Karpas-422 (cell line): ENCODE measurements at regions not wholly inside any gene's neighbourhood (a gene's known extent, or its start where the extent isn't known, plus 50 kb on each side); places are given as distances from the start of the nearest gene placed in this dataset.
"Not testable (repeated sequence)": the region's sequence is repeated elsewhere in the genome, so short reads cannot be mapped to it uniquely, and the experiment has no call there.

ENCODE experiments used
- DNase-seq: peaks from one replicate; pipeline ENCODE4 v3.0.0-alpha.2; 2015
- H2AFZ ChIP-seq: fragments of 200-600 bp; sonication (generic); 2 replicates; pipeline ENCODE4 v1.6.1; 2014; ENCODE audit warnings: antibody characterized with exemption, low read length, mixed read lengths
- H3K27ac ChIP-seq: fragments of 200-600 bp; sonication (generic); 2 replicates; pipeline ENCODE4 v1.5.1; 2014; ENCODE audit warnings: mild to moderate bottlenecking, low read length, moderate library complexity
- H3K27me3 ChIP-seq: fragments of 200-600 bp; sonication (generic); 2 replicates; pipeline ENCODE4 v1.6.1; 2014; ENCODE audit warnings: low read length, mixed read lengths
- H3K36me3 ChIP-seq: fragments of 200-600 bp; sonication (generic); 2 replicates; pipeline ENCODE4 v1.6.1; 2014; ENCODE audit warnings: low read length, mixed read lengths; ENCODE audit not compliant: insufficient read depth
- H3K4me1 ChIP-seq: fragments of 200-600 bp; sonication (generic); 2 replicates; pipeline ENCODE4 v1.6.1; 2014; ENCODE audit warnings: mild to moderate bottlenecking, low read length, mixed read lengths
- H3K4me2 ChIP-seq: fragments of 200-600 bp; sonication (generic); 2 replicates; pipeline ENCODE4 v1.6.1; 2014; ENCODE audit warnings: low read length, low read depth, mild to moderate bottlenecking; ENCODE audit not compliant: poor library complexity, severe bottlenecking
- H3K4me3 ChIP-seq: fragments of 200-600 bp; sonication (generic); 2 replicates; pipeline ENCODE4 v1.5.1; 2014; ENCODE audit warnings: mild to moderate bottlenecking, antibody characterized with exemption, low read length, mixed read lengths
- H3K79me2 ChIP-seq: fragments of 200-600 bp; sonication (generic); 2 replicates; pipeline ENCODE4 v1.6.1; 2014; ENCODE audit warnings: mild to moderate bottlenecking, low read length, mixed read lengths
- H3K9ac ChIP-seq: fragments of 200-600 bp; sonication (generic); 2 replicates; pipeline ENCODE4 v1.6.0; 2014; ENCODE audit warnings: low read length
- H3K9me2 ChIP-seq: fragments of 200-600 bp; sonication (generic), shearing (Covaris generic); replicated peaks from 2 replicates; pipeline ENCODE4 v1.6.0; 2014; ENCODE audit warnings: mild to moderate bottlenecking, low read length, moderate library complexity; ENCODE audit not compliant: insufficient read depth
- H3K9me3 ChIP-seq: fragments of 300-700, 200-600 bp; sonication (generic); 2 replicates; pipeline ENCODE4 v1.6.1; 2014; ENCODE audit warnings: low read length, mixed read lengths
- H4K20me1 ChIP-seq: fragments of 200-600 bp; sonication (generic); 2 replicates; pipeline ENCODE4 v1.6.1; 2014; ENCODE audit warnings: mild to moderate bottlenecking, antibody characterized with exemption, low read length, low read depth; ENCODE audit not compliant: insufficient read depth

GRCh38 chr3:10736444-10736843 is 79.6 kb upstream of the SLC6A11 start:
- H3K9me2 ChIP-seq, H3K4me2 ChIP-seq, H4K20me1 ChIP-seq, H3K27ac ChIP-seq, H2AFZ ChIP-seq, H3K9ac ChIP-seq, H3K36me3 ChIP-seq, H3K4me1 ChIP-seq, H3K27me3 ChIP-seq, H3K79me2 ChIP-seq, DNase-seq, H3K9me3 ChIP-seq, H3K4me3 ChIP-seq: not testable (repeated sequence)

- Histone ChIP-seq H3K9me2 (no peaks in the 10 kb centered on the region), H3K27me3 (no peaks in the 10 kb centered on the region), H3K4me2 (no peak overlapping the region), H3K4me1 (no peaks in the 10 kb centered on the region), H3K27ac (no peak overlapping the region), H4K20me1 (no peaks in the 10 kb centered on the region), H3K9me3 (peaks cover 8% of the 10 kb centered on the region; the same call in 1 of the 2 replicates), H3K36me3 (no peaks in the 10 kb centered on the region), H3K79me2 (no peaks in the 10 kb centered on the region), H2AFZ (no peak overlapping the region), H3K4me3 (no peak overlapping the region), H3K9ac (no peak overlapping the region)
- DNase-seq: no peak
Observed at GRCh38 chr3:10737785-10738184, 78.2 kb upstream of the SLC6A11 start.

- no peak overlapping the region; the same call in 1 of the 2 replicates for H2AFZ ChIP-seq
- DNase-seq: peak; percentile 88
- no peak overlapping the region for H3K27ac ChIP-seq
- no peaks in the 10 kb centered on the region for H3K79me2 ChIP-seq
- peak overlapping the region; percentile 13; the same call in 1 of the 2 replicates for H3K4me3 ChIP-seq
- no peaks in the 10 kb centered on the region for H3K36me3 ChIP-seq
- H3K9me3 ChIP-seq: no peaks in the 10 kb centered on the region
- H3K9me2 ChIP-seq: no peaks in the 10 kb centered on the region
- H3K4me1 ChIP-seq: no peaks in the 10 kb centered on the region
- no peaks in the 10 kb centered on the region for H4K20me1 ChIP-seq
- H3K4me2 ChIP-seq: peak overlapping the region; percentile 30
- no peaks in the 10 kb centered on the region for H3K27me3 ChIP-seq
- H3K9ac ChIP-seq: 0 out of 2 replicates have a peak overlapping the region, but pooled peaks have one; percentile 12
Observed at GRCh38 chr3:10738688-10739372, 77.2 kb upstream of the SLC6A11 start.

GRCh38 chr3:10740954-10741353 is 75.1 kb upstream of the SLC6A11 start:
- Histone ChIP-seq H3K27me3 (no peaks in the 10 kb centered on the region), H3K9me3 (no peaks in the 10 kb centered on the region), H3K9ac (no peak overlapping the region), H3K36me3 (no peaks in the 10 kb centered on the region), H3K4me3 (no peak overlapping the region), H3K79me2 (no peaks in the 10 kb centered on the region), H2AFZ (no peak overlapping the region), H3K9me2 (no peaks in the 10 kb centered on the region), H3K4me1 (no peaks in the 10 kb centered on the region), H3K4me2 (no peak overlapping the region), H3K27ac (no peak overlapping the region), H4K20me1 (no peaks in the 10 kb centered on the region)
- no peak for DNase-seq

DNA sequence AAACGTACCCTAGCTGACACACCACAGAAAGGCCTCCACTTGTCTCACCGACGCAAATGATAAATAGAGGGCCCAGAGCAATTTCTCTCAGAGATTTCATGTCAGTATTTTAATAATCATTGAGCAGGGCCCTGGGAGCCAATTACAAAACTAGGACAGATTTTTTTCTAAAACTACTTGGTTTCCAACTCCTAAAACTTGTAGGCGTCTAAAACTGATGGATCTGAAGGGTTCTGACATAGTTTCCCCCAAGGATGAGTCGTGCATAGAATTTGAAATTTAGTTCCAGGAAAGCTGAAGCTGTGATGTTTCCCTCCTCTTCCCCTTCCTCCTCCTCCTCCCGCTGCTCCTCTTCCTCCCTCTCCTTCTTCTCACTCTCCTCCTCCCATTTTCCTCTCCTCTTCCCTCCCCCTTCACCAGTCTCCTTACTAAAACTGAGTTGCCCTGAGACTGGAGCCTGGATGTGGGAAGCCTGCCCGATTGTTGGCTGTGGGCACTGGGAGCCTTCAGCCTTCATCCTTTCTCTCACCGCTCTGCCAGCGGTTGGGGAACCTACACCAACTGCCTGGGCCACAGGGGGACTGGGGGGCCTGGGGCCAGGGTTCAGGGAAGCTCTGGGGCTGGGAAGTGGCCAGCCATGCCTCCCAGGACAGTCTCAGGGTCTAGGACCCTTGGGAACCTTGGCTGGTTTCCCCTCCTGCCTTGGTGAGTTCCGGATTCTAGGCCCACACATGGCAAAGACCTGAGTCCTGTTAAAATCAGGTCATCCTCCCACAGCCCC is 73.9 kb upstream of the SLC6A11 start:
- Histone ChIP-seq H3K4me1 (no peaks in the 10 kb centered on the region), H2AFZ (no peak overlapping the region), H3K4me2 (no peak overlapping the region), H3K27ac (no peak overlapping the region), H3K36me3 (no peaks in the 10 kb centered on the region), H3K79me2 (no peaks in the 10 kb centered on the region), H3K9ac (no peak overlapping the region), H3K9me2 (no peaks in the 10 kb centered on the region), H4K20me1 (no peaks in the 10 kb centered on the region), H3K9me3 (no peaks in the 10 kb centered on the region), H3K27me3 (no peaks in the 10 kb centered on the region), H3K4me3 (no peak overlapping the region)
- no peak for DNase-seq

- Histone ChIP-seq H3K27me3 (no peaks in the 10 kb centered on the region), H3K9ac (no peak overlapping the region), H3K9me2 (no peaks in the 10 kb centered on the region), H3K27ac (no peak overlapping the region), H3K4me3 (no peak overlapping the region), H3K79me2 (no peaks in the 10 kb centered on the region), H2AFZ (no peak overlapping the region), H3K9me3 (no peaks in the 10 kb centered on the region), H3K4me1 (no peaks in the 10 kb centered on the region), H4K20me1 (no peaks in the 10 kb centered on the region), H3K4me2 (no peak overlapping the region), H3K36me3 (no peaks in the 10 kb centered on the region)
- DNase-seq: no peak
Observed at GRCh38 chr3:10743366-10744097, 72.5 kb upstream of the SLC6A11 start.

DNA sequence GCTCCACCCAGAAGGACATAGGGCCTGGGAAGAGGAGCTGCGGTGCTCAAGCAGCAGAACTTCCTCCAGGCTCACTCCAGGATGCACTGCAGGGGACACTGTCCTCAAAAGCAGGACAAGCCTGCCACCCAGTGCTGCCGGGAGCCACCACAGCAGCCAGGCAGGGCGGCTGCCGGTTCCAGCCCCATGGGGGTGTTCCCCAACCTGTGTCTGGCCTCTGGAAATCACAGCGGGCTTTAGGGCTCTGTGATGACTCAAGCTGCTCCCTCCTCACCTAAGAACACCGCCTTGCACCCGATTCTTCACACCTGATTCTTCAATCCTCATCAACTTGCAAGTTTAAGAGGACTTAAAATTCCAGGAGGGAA is 71.9 kb upstream of the SLC6A11 start:
- no peaks in the 10 kb centered on the region for H3K9me2 ChIP-seq
- H3K4me3 ChIP-seq: no peak overlapping the region
- no peaks in the 10 kb centered on the region for H3K27me3 ChIP-seq
- H3K4me1 ChIP-seq: no peaks in the 10 kb centered on the region
- DNase-seq: peak; percentile 52
- H3K79me2 ChIP-seq: no peaks in the 10 kb centered on the region
- no peak overlapping the region for H3K4me2 ChIP-seq
- no peaks in the 10 kb centered on the region for H3K36me3 ChIP-seq
- H3K27ac ChIP-seq: no peak overlapping the region
- H3K9ac ChIP-seq: no peak overlapping the region
- no peaks in the 10 kb centered on the region for H4K20me1 ChIP-seq
- H2AFZ ChIP-seq: no peak overlapping the region
- no peaks in the 10 kb centered on the region for H3K9me3 ChIP-seq

- no peak overlapping the region for H3K9ac ChIP-seq
- no peaks in the 10 kb centered on the region for H3K4me1 ChIP-seq
- H3K79me2 ChIP-seq: no peaks in the 10 kb centered on the region
- H3K4me2 ChIP-seq: no peak overlapping the region
- DNase-seq: no peak
- H4K20me1 ChIP-seq: no peaks in the 10 kb centered on the region
- H3K9me2 ChIP-seq: no peaks in the 10 kb centered on the region
- no peaks in the 10 kb centered on the region for H3K36me3 ChIP-seq
- no peaks in the 10 kb centered on the region for H3K9me3 ChIP-seq
- no peak overlapping the region for H3K4me3 ChIP-seq
- H3K27me3 ChIP-seq: no peaks in the 10 kb centered on the region
- no peak overlapping the region for H2AFZ ChIP-seq
- H3K27ac ChIP-seq: no peak overlapping the region
Observed at GRCh38 chr3:10745392-10745791, 70.6 kb upstream of the SLC6A11 start.
